ENCODE measurements at regions not wholly inside any gene's neighbourhood (a gene's known extent, or its start where the extent isn't known, plus 50 kb on each side); places are given as distances from the start of the nearest gene placed in this dataset.

- Histone ChIP-seq H3K9me1 (ENCODE audit: control insufficient read depth, extremely low read depth, insufficient read depth, low read length) (no peaks in the 10 kb centered on the region), H3K4me1 (ENCODE audit: control insufficient read depth, extremely low read depth, insufficient read depth, low read length) (no peaks in the 10 kb centered on the region), H3K36me3 (ENCODE audit: control insufficient read depth in 2 of 2, extremely low read depth in 1 of 2, insufficient read depth in 2 of 2, low read length in 2 of 2) (no peaks in the 10 kb centered on the region), H3K9ac (ENCODE audit: control insufficient read depth, extremely low read depth, insufficient read depth, low read length) (no peak overlapping the region), H3K27me3 (ENCODE audit: control insufficient read depth, extremely low read depth, insufficient read depth, low read length) (no peaks in the 10 kb centered on the region), H3K79me2 (ENCODE audit: control insufficient read depth, insufficient read depth, low read length) (no peaks in the 10 kb centered on the region), H2AFZ (ENCODE audit: control insufficient read depth, low read length) (no peak overlapping the region), H3K4me2 (ENCODE audit: control insufficient read depth, extremely low read depth, insufficient read depth, low read depth, low read length) (no peak overlapping the region), H4K20me1 (ENCODE audit: control insufficient read depth, extremely low read depth, insufficient read depth, low read length) (no peaks in the 10 kb centered on the region), H3K27ac (ENCODE audit: control insufficient read depth, insufficient read depth, low read length) (no peak overlapping the region), H3K4me3 (ENCODE audit: control insufficient read depth in 2 of 3, extremely low read depth in 1 of 3, insufficient read depth in 2 of 3, low read depth in 1 of 3, low read length in 3 of 3) (no peak overlapping the region), H3K9me3 (ENCODE audit: control insufficient read depth, low read depth, low read length) (no peaks in the 10 kb centered on the region)
- TF ChIP-seq EZH2 (IDR thresholded peaks at IDR 0.05; ENCODE audit: low read length): no peak
- TF ChIP-seq CTCF (optimal IDR thresholded peaks at IDR 0.05 in 1 of 3, IDR thresholded peaks at IDR 0.05 in 1 of 3, conservative IDR thresholded peaks at IDR 0.05 in 1 of 3; ENCODE audit: extremely low read depth in 1 of 3, insufficient read depth in 2 of 3, low read length in 3 of 3): no peak
- FAIRE-seq: no peak
- DNase-seq (ENCODE audit: low read depth, low spot score): no peak
- dilution Hi-C loops (cut with MboI; ENCODE audit: extremely low pct_ligation_motif_present, low sequenced_read_pairs): loop anchor here (10.0 kb wide), 1 partner anchor 57 kb away; no protein-coding TSS in a partner anchor
Observed at GRCh38 chr15:62867844-62868243, 174.7 kb upstream of the TPM1 start.

- FAIRE-seq (no peak), DNase-seq (ENCODE audit: low read depth, low spot score) (no peak)
- H3K9ac ChIP-seq (ENCODE audit: control insufficient read depth, extremely low read depth, insufficient read depth, low read length): no peak overlapping the region
- no peaks in the 10 kb centered on the region for H3K9me1 ChIP-seq (ENCODE audit: control insufficient read depth, extremely low read depth, insufficient read depth, low read length)
- no peak overlapping the region for H3K4me2 ChIP-seq (ENCODE audit: control insufficient read depth, extremely low read depth, insufficient read depth, low read depth, low read length)
- TF ChIP-seq CTCF (optimal IDR thresholded peaks at IDR 0.05 in 1 of 3, IDR thresholded peaks at IDR 0.05 in 1 of 3, conservative IDR thresholded peaks at IDR 0.05 in 1 of 3; ENCODE audit: extremely low read depth in 1 of 3, insufficient read depth in 2 of 3, low read length in 3 of 3) (no peak), EZH2 (IDR thresholded peaks at IDR 0.05; ENCODE audit: low read length) (no peak)
- H3K4me1 ChIP-seq (ENCODE audit: control insufficient read depth, extremely low read depth, insufficient read depth, low read length): no peaks in the 10 kb centered on the region
- dilution Hi-C loops (cut with MboI; ENCODE audit: extremely low pct_ligation_motif_present, low sequenced_read_pairs): loop anchor here (10.0 kb wide), 1 partner anchor 56 kb away; no protein-coding TSS in a partner anchor
- H3K4me3 ChIP-seq (ENCODE audit: control insufficient read depth in 2 of 3, extremely low read depth in 1 of 3, insufficient read depth in 2 of 3, low read depth in 1 of 3, low read length in 3 of 3): no peak overlapping the region
- no peaks in the 10 kb centered on the region for H3K9me3 ChIP-seq (ENCODE audit: control insufficient read depth, low read depth, low read length)
- H3K36me3 ChIP-seq (ENCODE audit: control insufficient read depth in 2 of 2, extremely low read depth in 1 of 2, insufficient read depth in 2 of 2, low read length in 2 of 2): no peaks in the 10 kb centered on the region
- H3K27me3 ChIP-seq (ENCODE audit: control insufficient read depth, extremely low read depth, insufficient read depth, low read length): no peaks in the 10 kb centered on the region
- no peak overlapping the region for H3K27ac ChIP-seq (ENCODE audit: control insufficient read depth, insufficient read depth, low read length)
- no peak overlapping the region for H2AFZ ChIP-seq (ENCODE audit: control insufficient read depth, low read length)
- H4K20me1 ChIP-seq (ENCODE audit: control insufficient read depth, extremely low read depth, insufficient read depth, low read length): no peaks in the 10 kb centered on the region
- no peaks in the 10 kb centered on the region for H3K79me2 ChIP-seq (ENCODE audit: control insufficient read depth, insufficient read depth, low read length)
Observed at GRCh38 chr15:62868507-62868906, 174.0 kb upstream of the TPM1 start.

All from keratinocyte (primary cell).